ENCODE measurements at regions not wholly inside any gene's neighbourhood (a gene's known extent, or its start where the extent isn't known, plus 50 kb on each side); places are given as distances from the start of the nearest gene placed in this dataset.

DNA sequence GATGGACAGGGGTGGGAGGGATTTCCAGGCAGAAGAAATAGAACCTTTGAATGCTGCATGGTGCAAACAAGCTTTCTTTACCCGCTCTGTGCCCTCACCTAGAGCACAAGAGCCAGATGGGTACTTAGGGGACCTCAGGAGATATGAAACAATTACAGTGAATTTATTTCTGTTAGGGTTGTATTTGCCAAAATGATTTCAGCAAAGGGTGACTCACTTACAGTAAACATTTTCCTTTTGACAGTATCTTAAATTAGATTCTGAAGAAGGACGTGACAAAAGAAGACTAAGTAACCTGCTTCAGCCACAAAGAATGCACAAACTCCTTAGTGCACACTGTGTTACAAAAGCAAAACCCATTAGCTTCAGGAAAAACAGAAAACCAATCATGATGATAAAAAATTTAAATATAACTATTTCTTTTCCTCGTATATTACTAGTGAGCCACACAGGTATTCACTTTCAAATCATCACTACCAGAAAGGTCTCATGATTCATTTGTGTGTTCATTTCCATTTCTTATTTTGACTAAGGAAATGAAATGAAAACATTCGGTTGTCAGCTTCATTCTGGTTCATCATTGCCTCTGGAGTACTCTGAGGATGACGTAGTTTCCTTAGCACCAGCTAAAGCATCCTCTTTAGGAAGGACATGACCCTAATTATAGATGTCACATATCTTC is 158.8 kb downstream of the NHLRC3 start:
- TF ChIP-seq POLR2AphosphoS5 (IDR thresholded peaks at IDR 0.05; ENCODE audit: low read depth), result no peak
- TF ChIP-seq, protein P1, sequence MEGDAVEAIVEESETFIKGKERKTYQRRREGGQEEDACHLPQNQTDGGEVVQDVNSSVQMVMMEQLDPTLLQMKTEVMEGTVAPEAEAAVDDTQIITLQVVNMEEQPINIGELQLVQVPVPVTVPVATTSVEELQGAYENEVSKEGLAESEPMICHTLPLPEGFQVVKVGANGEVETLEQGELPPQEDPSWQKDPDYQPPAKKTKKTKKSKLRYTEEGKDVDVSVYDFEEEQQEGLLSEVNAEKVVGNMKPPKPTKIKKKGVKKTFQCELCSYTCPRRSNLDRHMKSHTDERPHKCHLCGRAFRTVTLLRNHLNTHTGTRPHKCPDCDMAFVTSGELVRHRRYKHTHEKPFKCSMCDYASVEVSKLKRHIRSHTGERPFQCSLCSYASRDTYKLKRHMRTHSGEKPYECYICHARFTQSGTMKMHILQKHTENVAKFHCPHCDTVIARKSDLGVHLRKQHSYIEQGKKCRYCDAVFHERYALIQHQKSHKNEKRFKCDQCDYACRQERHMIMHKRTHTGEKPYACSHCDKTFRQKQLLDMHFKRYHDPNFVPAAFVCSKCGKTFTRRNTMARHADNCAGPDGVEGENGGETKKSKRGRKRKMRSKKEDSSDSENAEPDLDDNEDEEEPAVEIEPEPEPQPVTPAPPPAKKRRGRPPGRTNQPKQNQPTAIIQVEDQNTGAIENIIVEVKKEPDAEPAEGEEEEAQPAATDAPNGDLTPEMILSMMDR (IDR thresholded peaks at IDR 0.05; ENCODE audit: insufficient read depth, low read length), result no peak
- TF ChIP-seq, protein P2, sequence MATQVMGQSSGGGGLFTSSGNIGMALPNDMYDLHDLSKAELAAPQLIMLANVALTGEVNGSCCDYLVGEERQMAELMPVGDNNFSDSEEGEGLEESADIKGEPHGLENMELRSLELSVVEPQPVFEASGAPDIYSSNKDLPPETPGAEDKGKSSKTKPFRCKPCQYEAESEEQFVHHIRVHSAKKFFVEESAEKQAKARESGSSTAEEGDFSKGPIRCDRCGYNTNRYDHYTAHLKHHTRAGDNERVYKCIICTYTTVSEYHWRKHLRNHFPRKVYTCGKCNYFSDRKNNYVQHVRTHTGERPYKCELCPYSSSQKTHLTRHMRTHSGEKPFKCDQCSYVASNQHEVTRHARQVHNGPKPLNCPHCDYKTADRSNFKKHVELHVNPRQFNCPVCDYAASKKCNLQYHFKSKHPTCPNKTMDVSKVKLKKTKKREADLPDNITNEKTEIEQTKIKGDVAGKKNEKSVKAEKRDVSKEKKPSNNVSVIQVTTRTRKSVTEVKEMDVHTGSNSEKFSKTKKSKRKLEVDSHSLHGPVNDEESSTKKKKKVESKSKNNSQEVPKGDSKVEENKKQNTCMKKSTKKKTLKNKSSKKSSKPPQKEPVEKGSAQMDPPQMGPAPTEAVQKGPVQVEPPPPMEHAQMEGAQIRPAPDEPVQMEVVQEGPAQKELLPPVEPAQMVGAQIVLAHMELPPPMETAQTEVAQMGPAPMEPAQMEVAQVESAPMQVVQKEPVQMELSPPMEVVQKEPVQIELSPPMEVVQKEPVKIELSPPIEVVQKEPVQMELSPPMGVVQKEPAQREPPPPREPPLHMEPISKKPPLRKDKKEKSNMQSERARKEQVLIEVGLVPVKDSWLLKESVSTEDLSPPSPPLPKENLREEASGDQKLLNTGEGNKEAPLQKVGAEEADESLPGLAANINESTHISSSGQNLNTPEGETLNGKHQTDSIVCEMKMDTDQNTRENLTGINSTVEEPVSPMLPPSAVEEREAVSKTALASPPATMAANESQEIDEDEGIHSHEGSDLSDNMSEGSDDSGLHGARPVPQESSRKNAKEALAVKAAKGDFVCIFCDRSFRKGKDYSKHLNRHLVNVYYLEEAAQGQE (IDR thresholded peaks at IDR 0.05; ENCODE audit: insufficient replicate concordance, low read depth), result no peak
